ENCODE measurements at regions not wholly inside any gene's neighbourhood (a gene's known extent, or its start where the extent isn't known, plus 50 kb on each side); places are given as distances from the start of the nearest gene placed in this dataset.

DNA sequence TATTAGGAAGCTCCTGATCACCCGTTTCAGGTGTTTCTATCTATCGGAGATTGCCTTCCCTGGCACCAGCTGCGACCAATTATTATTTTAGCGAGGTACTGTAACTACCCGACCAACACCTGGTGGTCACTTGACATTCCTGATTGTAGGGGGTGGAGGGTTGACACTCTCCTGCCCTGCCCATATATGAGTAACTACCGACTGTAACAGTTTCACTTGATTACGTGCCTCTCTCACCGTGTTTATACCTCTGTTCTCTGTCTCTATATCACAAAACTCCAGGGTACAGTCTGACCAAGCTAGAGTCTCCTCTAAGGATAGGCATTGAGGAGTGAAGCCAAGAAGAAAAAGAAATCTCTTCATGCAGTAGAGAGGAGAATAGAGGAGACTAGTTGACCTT, 268.0 kb upstream of the LRATD1 start:
- TF ChIP-seq, protein P1, sequence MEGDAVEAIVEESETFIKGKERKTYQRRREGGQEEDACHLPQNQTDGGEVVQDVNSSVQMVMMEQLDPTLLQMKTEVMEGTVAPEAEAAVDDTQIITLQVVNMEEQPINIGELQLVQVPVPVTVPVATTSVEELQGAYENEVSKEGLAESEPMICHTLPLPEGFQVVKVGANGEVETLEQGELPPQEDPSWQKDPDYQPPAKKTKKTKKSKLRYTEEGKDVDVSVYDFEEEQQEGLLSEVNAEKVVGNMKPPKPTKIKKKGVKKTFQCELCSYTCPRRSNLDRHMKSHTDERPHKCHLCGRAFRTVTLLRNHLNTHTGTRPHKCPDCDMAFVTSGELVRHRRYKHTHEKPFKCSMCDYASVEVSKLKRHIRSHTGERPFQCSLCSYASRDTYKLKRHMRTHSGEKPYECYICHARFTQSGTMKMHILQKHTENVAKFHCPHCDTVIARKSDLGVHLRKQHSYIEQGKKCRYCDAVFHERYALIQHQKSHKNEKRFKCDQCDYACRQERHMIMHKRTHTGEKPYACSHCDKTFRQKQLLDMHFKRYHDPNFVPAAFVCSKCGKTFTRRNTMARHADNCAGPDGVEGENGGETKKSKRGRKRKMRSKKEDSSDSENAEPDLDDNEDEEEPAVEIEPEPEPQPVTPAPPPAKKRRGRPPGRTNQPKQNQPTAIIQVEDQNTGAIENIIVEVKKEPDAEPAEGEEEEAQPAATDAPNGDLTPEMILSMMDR (IDR thresholded peaks at IDR 0.05), result no peak
- TF ChIP-seq POLR2A (IDR thresholded peaks at IDR 0.05), result no peak

All from body of pancreas (tissue), 4 donors.